Spleen (tissue), 7 donors: ENCODE measurements at regions not wholly inside any gene's neighbourhood (a gene's known extent, or its start where the extent isn't known, plus 50 kb on each side); places are given as distances from the start of the nearest gene placed in this dataset.

ENCODE experiments used
- CTCF ChIP-seq, 11 experiments: fragments of 200-600 bp in 7 of 11; fragments of 450-650 bp in 4 of 11; sonication (generic) in 4 of 11; IDR thresholded peaks in 8 of 11; conservative IDR thresholded peaks in 3 of 11; 1 replicate in 7 of 11; 2 replicates in 4 of 11; pipeline versions ENCODE4 v1.4.0 to v1.8.0; 2016 to 2021; ENCODE audit warnings: antibody characterized with exemption in 11 of 11, inconsistent platforms in 4 of 11, mild to moderate bottlenecking in 1 of 11
- POLR2A ChIP-seq, 3 donors: fragments of 450-650 bp; IDR thresholded peaks; one replicate each; pipeline ENCODE4 v1.5.1; 2017; ENCODE audit warnings: antibody characterized with exemption in 3 of 3, mild to moderate bottlenecking in 1 of 3
- POLR2AphosphoS5 ChIP-seq, 3 donors: sonication (generic); formaldehyde crosslinking; IDR thresholded peaks; one replicate each; pipeline ENCODE4 v1.5.1; 2017; ENCODE audit warnings: antibody characterized with exemption in 3 of 3
- donor health status: DM: no; HTN: no; CAD: no; lungs with moderate emphysema.
- donor health status: DM: no; HTN: no; CAD: no.
- donor health status: DM: no; HTN: no; CAD: no.

- TF ChIP-seq CTCF (IDR thresholded peaks at IDR 0.05 in 8 of 11, conservative IDR thresholded peaks at IDR 0.05 in 3 of 11) (no peak), POLR2AphosphoS5 (IDR thresholded peaks at IDR 0.05) (no peak), POLR2A (IDR thresholded peaks at IDR 0.05) (no peak)
Measured at GRCh38 chr15:24880663-24881062, 74.1 kb upstream of the SNRPN start.
